ENCODE measurements at regions not wholly inside any gene's neighbourhood (a gene's known extent, or its start where the extent isn't known, plus 50 kb on each side); places are given as distances from the start of the nearest gene placed in this dataset.
"Not testable (repeated sequence)": the region's sequence is repeated elsewhere in the genome, so short reads cannot be mapped to it uniquely, and the experiment has no call there.

DNA sequence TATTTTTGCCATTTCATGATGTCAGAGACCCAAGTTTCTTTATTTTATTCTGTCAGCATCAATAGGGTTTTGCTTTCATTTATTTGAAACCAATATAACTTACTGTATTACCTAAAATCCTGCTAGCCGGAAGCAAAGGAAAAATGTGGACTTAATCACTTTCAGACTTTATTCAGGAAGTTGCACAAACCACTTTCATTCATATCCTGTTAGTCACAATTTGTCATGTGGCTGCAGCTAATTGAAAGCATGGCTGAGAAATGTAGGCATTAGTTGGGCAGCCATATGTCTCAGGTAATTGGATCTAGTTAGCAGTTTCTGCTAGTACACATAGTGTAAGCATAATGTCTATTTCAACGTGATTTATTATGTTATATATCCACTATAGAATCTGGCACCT is 462.3 kb upstream of the SGO1 start:
- H3K36me3 ChIP-seq (ENCODE audit: control insufficient read depth, insufficient read depth, low read length): no peaks in the 10 kb centered on the region
- H3K4me3 ChIP-seq (ENCODE audit: low read length): no peak overlapping the region
- no peaks in the 10 kb centered on the region for H3K27me3 ChIP-seq (ENCODE audit: control insufficient read depth, insufficient read depth, low read length)
- DNase-seq: no peak
- H3K4me1 ChIP-seq (ENCODE audit: control insufficient read depth, insufficient read depth, low read length): peaks cover 3% of the 10 kb centered on the region
- H3K9me3 ChIP-seq (replicated peaks; ENCODE audit: control insufficient read depth, low read depth, low read length): no peaks in the 10 kb centered on the region
- WGBS (ENCODE audit: insufficient coverage): no CpG with 5 or more reads among the region's 2 CpGs
- no peak overlapping the region for H3K27ac ChIP-seq (ENCODE audit: low read length)

DNA sequence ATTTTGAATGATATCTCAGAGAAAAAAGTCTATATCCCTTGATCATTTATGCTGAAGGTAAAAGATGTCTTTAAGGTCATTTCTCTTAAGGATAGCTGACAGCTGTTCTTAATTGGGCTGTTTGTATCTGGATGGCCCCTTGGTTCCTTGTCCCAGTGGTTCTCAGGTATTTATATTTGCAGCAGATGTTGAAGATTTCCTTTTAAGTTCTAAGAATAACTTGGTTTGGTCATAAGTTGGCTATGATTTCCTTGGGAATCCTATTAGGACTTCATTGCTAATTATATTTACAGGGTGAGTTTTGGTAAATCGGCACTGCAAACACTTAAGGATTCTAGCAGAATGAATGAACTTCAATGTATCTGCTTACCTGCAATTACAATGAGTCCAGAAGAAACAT is 460.4 kb upstream of the SGO1 start:
- H3K4me1 ChIP-seq (ENCODE audit: control insufficient read depth, insufficient read depth, low read length): no peaks in the 10 kb centered on the region
- H3K27ac ChIP-seq (ENCODE audit: low read length): no peak overlapping the region
- 50% methylated on average over 1 of the region's 1 CpG for WGBS (ENCODE audit: insufficient coverage)

DNA sequence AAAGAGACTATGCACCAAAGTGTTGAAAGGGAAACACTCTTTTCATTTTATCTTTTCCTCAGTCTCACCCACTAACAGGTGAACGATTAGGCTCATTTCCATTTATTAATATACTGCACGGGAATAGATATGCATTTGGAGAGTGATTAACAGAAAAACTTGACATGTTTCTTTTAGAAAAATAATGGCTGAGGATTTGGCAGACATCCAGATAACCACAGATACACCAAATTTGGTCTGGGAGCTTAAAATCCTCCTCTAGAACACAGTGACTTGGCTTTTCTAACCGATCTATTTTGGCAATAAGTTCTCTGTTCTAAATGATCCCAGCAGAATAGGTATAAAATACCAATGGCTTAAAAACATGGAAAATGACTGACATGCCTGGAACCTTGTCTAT is 459.3 kb upstream of the SGO1 start:
- Histone ChIP-seq H3K9me3 (replicated peaks; ENCODE audit: control insufficient read depth, low read depth, low read length) (no peaks in the 10 kb centered on the region), H3K4me1 (ENCODE audit: control insufficient read depth, insufficient read depth, low read length) (no peaks in the 10 kb centered on the region), H3K27ac (ENCODE audit: low read length) (no peak overlapping the region), H3K36me3 (ENCODE audit: control insufficient read depth, insufficient read depth, low read length) (no peaks in the 10 kb centered on the region), H3K27me3 (ENCODE audit: control insufficient read depth, insufficient read depth, low read length) (no peaks in the 10 kb centered on the region), H3K4me3 (ENCODE audit: low read length) (no peak overlapping the region)
- no peak for DNase-seq
- WGBS (ENCODE audit: insufficient coverage): no CpG with 5 or more reads among the region's 3 CpGs

More for the DNA sequence above, 460.4 kb upstream of the SGO1 start:
- Histone ChIP-seq H3K4me3 (ENCODE audit: low read length) (no peak overlapping the region), H3K9me3 (replicated peaks; ENCODE audit: control insufficient read depth, low read depth, low read length) (no peaks in the 10 kb centered on the region), H3K27me3 (ENCODE audit: control insufficient read depth, insufficient read depth, low read length) (no peaks in the 10 kb centered on the region), H3K36me3 (ENCODE audit: control insufficient read depth, insufficient read depth, low read length) (no peaks in the 10 kb centered on the region)
- DNase-seq: no peak

DNA sequence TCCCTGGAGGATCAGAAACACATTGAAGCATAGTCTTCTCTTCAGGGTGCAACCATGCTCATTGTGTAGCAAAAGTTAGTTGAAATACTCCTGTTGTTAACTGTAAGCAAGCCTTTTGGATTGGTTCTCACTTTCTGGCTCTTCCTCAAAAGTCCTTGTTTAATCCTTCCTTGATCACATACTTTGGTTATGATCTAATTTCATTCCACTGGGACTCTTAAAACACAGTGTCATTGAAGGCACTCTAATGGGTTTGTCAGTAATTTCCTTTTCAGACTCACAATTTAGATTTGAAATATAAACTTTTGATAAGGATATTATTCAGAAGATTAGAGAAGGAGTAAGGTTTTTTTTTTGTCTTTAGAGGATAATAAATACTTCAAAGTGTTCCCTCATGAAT is 451.7 kb upstream of the SGO1 start:
- Histone ChIP-seq H3K9me3 (replicated peaks; ENCODE audit: control insufficient read depth, low read depth, low read length) (no peaks in the 10 kb centered on the region), H3K27me3 (ENCODE audit: control insufficient read depth, insufficient read depth, low read length) (no peaks in the 10 kb centered on the region), H3K27ac (ENCODE audit: low read length) (no peak overlapping the region), H3K4me3 (ENCODE audit: low read length) (no peak overlapping the region), H3K4me1 (ENCODE audit: control insufficient read depth, insufficient read depth, low read length) (no peaks in the 10 kb centered on the region), H3K36me3 (ENCODE audit: control insufficient read depth, insufficient read depth, low read length) (no peaks in the 10 kb centered on the region)
- DNase-seq: no peak

DNA sequence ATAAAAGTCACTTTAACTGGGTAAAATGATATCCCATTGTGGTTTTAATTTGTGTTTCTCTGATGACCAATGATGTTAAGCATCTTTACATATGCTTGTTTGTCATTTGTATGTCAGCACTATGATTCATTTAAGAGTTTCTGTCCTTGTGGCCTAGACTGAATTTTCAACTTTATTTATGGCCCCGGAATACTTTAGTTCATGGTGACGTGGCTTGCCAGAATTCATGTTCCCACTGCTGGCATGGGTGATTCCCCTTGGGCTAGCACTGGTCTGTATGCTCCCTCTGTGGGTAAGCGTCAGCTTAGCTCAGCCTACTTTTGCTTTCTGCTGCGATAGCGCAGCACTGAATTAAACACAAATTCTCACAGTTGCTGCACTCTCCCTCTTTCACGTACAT is 436.3 kb upstream of the SGO1 start:
- Histone ChIP-seq H3K9me3 (replicated peaks; ENCODE audit: control insufficient read depth, low read depth, low read length) (no peaks in the 10 kb centered on the region), H3K27me3 (ENCODE audit: control insufficient read depth, insufficient read depth, low read length) (no peaks in the 10 kb centered on the region), H3K36me3 (ENCODE audit: control insufficient read depth, insufficient read depth, low read length) (no peaks in the 10 kb centered on the region), H3K27ac (ENCODE audit: low read length) (no peak overlapping the region), H3K4me3 (ENCODE audit: low read length) (no peak overlapping the region), H3K4me1 (ENCODE audit: control insufficient read depth, insufficient read depth, low read length) (no peaks in the 10 kb centered on the region)
- DNase-seq: no peak
- 88% methylated on average over 3 of the region's 6 CpGs for WGBS (ENCODE audit: insufficient coverage)

DNA sequence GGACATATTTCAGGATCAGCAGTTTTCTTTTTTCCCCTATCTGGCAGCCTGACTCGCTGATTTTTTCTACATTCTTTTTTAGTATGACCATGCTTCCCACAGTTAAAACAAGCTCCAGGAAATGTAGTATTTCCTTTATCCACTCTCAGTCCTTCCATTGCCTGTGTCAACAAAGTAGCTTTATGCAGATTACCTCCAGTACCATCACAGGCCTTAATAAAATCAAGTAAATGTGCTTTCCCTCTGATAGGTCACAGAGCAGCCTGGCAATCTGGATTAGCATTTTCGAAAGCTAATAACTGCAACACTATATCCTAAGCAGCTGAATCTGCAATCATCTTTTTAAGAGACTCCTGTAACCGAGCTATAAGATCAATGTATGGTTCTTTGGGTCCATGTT is 432.6 kb upstream of the SGO1 start:
- H3K9me3 ChIP-seq (replicated peaks; ENCODE audit: control insufficient read depth, low read depth, low read length); H3K4me1 ChIP-seq (ENCODE audit: control insufficient read depth, insufficient read depth, low read length); H3K36me3 ChIP-seq (ENCODE audit: control insufficient read depth, insufficient read depth, low read length); H3K27ac ChIP-seq (ENCODE audit: low read length); H3K27me3 ChIP-seq (ENCODE audit: control insufficient read depth, insufficient read depth, low read length); H3K4me3 ChIP-seq (ENCODE audit: low read length): not testable (repeated sequence)
- WGBS (ENCODE audit: insufficient coverage): 18% methylated on average over 1 of the region's 3 CpGs
- peak; percentile 28 for DNase-seq

DNA sequence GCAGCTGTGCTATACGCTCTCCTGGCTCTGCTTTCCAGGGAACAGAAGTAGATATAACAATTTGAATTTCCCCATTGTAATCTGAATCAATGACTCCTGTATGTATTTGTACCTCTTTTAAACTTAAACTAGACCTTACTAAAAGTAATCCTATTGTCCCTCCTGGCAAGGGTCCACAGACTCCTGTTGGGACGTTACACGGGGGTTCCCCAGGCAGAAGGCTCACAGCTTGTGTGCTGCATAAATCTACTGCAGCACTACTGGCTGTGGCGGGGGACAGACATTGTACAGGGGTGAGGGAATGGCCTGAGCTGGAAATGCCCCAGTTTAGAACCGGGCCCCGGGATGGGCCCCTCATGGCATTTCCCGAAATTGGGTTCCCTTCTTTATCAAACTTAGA is 432.2 kb upstream of the SGO1 start:
- H3K36me3 ChIP-seq (ENCODE audit: control insufficient read depth, insufficient read depth, low read length); H3K27me3 ChIP-seq (ENCODE audit: control insufficient read depth, insufficient read depth, low read length); H3K4me1 ChIP-seq (ENCODE audit: control insufficient read depth, insufficient read depth, low read length); H3K4me3 ChIP-seq (ENCODE audit: low read length); H3K9me3 ChIP-seq (replicated peaks; ENCODE audit: control insufficient read depth, low read depth, low read length); H3K27ac ChIP-seq (ENCODE audit: low read length): not testable (repeated sequence)
- peak; percentile 21 for DNase-seq
- 26% methylated on average over 6 of the region's 7 CpGs for WGBS (ENCODE audit: insufficient coverage)

DNA sequence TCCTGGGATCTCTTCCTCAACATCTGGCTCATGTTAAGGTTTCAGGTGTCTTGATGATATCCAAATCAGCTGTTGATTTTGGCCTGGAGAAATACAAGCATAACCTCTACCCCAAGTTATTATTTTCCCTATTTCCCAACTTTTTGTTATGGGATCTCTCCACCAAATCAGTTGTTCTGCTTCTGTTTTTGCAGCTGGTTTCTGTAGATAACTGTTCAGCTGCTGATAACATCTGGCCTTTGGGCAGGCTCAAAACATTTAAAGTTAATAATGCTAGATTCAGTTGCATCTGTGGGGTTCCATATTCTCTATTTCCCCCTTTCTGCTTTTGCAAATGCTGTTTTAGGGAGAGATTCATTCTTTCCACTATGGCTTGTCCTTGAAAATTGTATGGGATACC is 430.0 kb upstream of the SGO1 start:
- H3K4me1 ChIP-seq (ENCODE audit: control insufficient read depth, insufficient read depth, low read length); H3K27ac ChIP-seq (ENCODE audit: low read length); DNase-seq; H3K27me3 ChIP-seq (ENCODE audit: control insufficient read depth, insufficient read depth, low read length); H3K9me3 ChIP-seq (replicated peaks; ENCODE audit: control insufficient read depth, low read depth, low read length); H3K36me3 ChIP-seq (ENCODE audit: control insufficient read depth, insufficient read depth, low read length); H3K4me3 ChIP-seq (ENCODE audit: low read length): not testable (repeated sequence)

DNA sequence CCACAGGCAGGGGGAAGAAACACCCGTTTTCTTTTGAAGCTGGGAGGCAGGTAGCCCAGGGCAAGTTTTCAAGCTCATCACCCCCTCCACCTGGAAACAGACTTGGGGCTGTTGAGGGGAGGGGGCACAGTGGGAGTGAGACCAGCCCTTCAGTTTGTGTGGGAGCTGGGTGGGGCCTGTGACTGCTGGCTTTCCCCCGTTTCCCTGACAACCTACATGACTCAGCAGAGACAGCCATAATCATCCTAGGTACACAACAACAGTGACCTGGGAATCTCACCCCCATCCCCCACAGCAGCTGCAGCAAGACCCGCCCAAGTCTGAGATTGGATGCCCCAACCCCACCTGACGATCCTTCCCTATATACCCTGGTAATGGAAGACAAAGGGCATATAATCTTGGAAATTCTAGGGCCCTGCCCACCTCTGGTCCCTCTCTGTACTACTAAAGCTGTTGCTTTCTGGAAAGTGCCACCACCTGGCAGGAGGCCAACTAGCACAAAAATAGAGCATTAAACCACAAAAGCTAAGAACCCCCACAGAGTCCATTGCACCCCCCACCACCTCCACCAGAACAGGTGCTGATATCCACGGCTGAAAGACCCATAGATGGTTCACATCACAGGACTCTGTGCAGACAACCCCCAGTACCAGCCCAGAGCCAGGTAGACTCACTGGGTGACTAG is 422.2 kb upstream of the SGO1 start:
- DNase-seq: no peak
- Histone ChIP-seq H3K36me3 (ENCODE audit: control insufficient read depth, insufficient read depth, low read length) (no peaks in the 10 kb centered on the region), H3K4me3 (ENCODE audit: low read length) (no peak overlapping the region), H3K9me3 (replicated peaks; ENCODE audit: control insufficient read depth, low read depth, low read length) (peaks cover 15% of the 10 kb centered on the region), H3K27ac (ENCODE audit: low read length) (no peak overlapping the region), H3K4me1 (ENCODE audit: control insufficient read depth, insufficient read depth, low read length) (no peaks in the 10 kb centered on the region), H3K27me3 (ENCODE audit: control insufficient read depth, insufficient read depth, low read length) (no peaks in the 10 kb centered on the region)
- WGBS (ENCODE audit: insufficient coverage): 90% methylated on average over 2 of the region's 5 CpGs

DNA sequence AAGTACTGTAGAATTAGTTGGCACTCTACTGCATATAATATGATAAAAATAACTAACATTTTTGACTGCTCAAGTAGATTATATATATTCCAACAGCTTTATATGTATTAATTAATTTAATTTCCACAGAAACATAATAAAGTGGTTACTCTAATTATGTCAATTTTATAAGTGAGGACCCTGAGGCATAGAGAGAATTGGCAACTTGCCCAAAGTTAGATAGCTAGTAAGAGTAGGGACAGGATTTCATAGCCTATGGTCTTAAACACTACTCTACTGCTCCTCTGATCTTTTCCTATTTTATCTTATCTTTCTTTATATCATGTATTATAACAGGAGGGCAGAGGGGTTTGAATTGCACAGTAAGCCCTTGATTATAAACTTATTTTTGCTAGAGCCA is 418.7 kb upstream of the SGO1 start:
- no peaks in the 10 kb centered on the region for H3K36me3 ChIP-seq (ENCODE audit: control insufficient read depth, insufficient read depth, low read length)
- H3K4me3 ChIP-seq (ENCODE audit: low read length): no peak overlapping the region
- peaks cover 12% of the 10 kb centered on the region for H3K9me3 ChIP-seq (replicated peaks; ENCODE audit: control insufficient read depth, low read depth, low read length)
- no peaks in the 10 kb centered on the region for H3K27me3 ChIP-seq (ENCODE audit: control insufficient read depth, insufficient read depth, low read length)
- no peaks in the 10 kb centered on the region for H3K4me1 ChIP-seq (ENCODE audit: control insufficient read depth, insufficient read depth, low read length)
- DNase-seq: no peak
- no peak overlapping the region for H3K27ac ChIP-seq (ENCODE audit: low read length)

DNA sequence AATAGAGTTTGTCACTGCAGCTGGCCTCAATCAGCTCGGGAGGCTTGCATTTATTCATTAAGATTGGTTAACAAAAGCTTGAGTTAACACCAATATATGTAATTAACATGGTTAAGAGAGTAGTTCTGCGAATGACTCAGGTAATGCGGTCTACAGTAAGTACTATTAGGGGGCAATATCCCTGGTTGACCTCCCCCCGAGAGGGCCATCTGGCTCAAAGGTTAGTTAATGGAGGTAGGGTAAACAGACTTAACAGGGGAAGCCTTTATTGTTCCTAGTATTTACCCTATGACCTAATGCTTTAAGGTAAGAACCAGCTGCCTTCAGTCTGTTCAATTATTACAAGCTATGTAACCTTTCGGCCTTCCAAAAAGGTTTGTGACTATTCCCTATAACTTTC is 403.3 kb upstream of the SGO1 start:
- no CpG with 5 or more reads among the region's 5 CpGs for WGBS (ENCODE audit: insufficient coverage)
- DNase-seq: no peak
- Histone ChIP-seq H3K27me3 (ENCODE audit: control insufficient read depth, insufficient read depth, low read length) (no peaks in the 10 kb centered on the region), H3K4me3 (ENCODE audit: low read length) (no peak overlapping the region), H3K9me3 (replicated peaks; ENCODE audit: control insufficient read depth, low read depth, low read length) (no peaks in the 10 kb centered on the region), H3K4me1 (ENCODE audit: control insufficient read depth, insufficient read depth, low read length) (no peaks in the 10 kb centered on the region), H3K36me3 (ENCODE audit: control insufficient read depth, insufficient read depth, low read length) (no peaks in the 10 kb centered on the region), H3K27ac (ENCODE audit: low read length) (no peak overlapping the region)
